Liver (tissue), 3 donors: ENCODE measurements at regions not wholly inside any gene's neighbourhood (a gene's known extent, or its start where the extent isn't known, plus 50 kb on each side); places are given as distances from the start of the nearest gene placed in this dataset.

ENCODE experiments used
- ATF3 ChIP-seq: IDR thresholded peaks from 2 replicates; pipeline ENCODE4 v1.6.1; 2016; ENCODE audit warnings: antibody characterized with exemption
- CTCF ChIP-seq: fragments of 150-350 bp; IDR thresholded peaks from 2 replicates; pipeline ENCODE4 v1.5.1; 2017; ENCODE audit warnings: improper control_type of control experiment, low read depth, low read length; ENCODE audit not compliant: missing input control
- GABPA ChIP-seq, 2 donors: IDR thresholded peaks in 1 of 2; conservative IDR thresholded peaks in 1 of 2; 2 replicates each; pipeline ENCODE4 v1.6.1; 2016; ENCODE audit warnings: antibody characterized with exemption in 2 of 2, mild to moderate bottlenecking in 1 of 2, moderate library complexity in 1 of 2
- HNF4A ChIP-seq, 2 donors: conservative IDR thresholded peaks; 2 replicates each; pipeline ENCODE4 v1.6.1; 2016; ENCODE audit warnings: antibody characterized with exemption in 2 of 2, mild to moderate bottlenecking in 2 of 2
- JUND ChIP-seq, 2 donors: IDR thresholded peaks; 2 replicates each; pipeline ENCODE4 v1.6.1; 2016; ENCODE audit warnings: antibody characterized with exemption in 2 of 2
- MAX ChIP-seq: IDR thresholded peaks from 2 replicates; pipeline ENCODE4 v1.6.1; 2016; ENCODE audit warnings: antibody characterized with exemption
- REST ChIP-seq: IDR thresholded peaks from 2 replicates; pipeline ENCODE4 v1.6.1; 2016; ENCODE audit warnings: antibody characterized with exemption, mild to moderate bottlenecking
- RXRA ChIP-seq, 2 donors: IDR thresholded peaks; 2 replicates each; pipeline ENCODE4 v1.6.1; 2017 to 2018; ENCODE audit warnings: antibody characterized with exemption in 2 of 2, mild to moderate bottlenecking in 1 of 2
- SP1 ChIP-seq: IDR thresholded peaks from 2 replicates; pipeline ENCODE4 v1.6.1; 2018; ENCODE audit warnings: antibody characterized with exemption, mild to moderate bottlenecking
- TAF1 ChIP-seq: conservative IDR thresholded peaks from 2 replicates; pipeline ENCODE4 v1.6.1; 2016; ENCODE audit warnings: antibody characterized with exemption, mild to moderate bottlenecking
- YY1 ChIP-seq: IDR thresholded peaks from 2 replicates; pipeline ENCODE4 v1.6.1; 2016; ENCODE audit warnings: antibody characterized with exemption, mild to moderate bottlenecking
- donor health status: healthy.
- donor health status: healthy.

- no peak for TF ChIP-seq CTCF
- TF ChIP-seq JUND (IDR thresholded peaks at IDR 0.05), result no peak
- no peak for TF ChIP-seq MAX
- TF ChIP-seq SP1, result no peak
- no peak for TF ChIP-seq TAF1
- TF ChIP-seq RXRA (IDR thresholded peaks at IDR 0.05), result no peak
- TF ChIP-seq HNF4A (conservative IDR thresholded peaks at IDR 0.05), result no peak
- no peak for TF ChIP-seq REST
- no peak for TF ChIP-seq GABPA (IDR thresholded peaks at IDR 0.05 in 1 of 2, conservative IDR thresholded peaks at IDR 0.05 in 1 of 2)
- no peak for TF ChIP-seq ATF3
- TF ChIP-seq YY1, result no peak
Observed at GRCh38 chr5:110007101-110007500, 317.4 kb downstream of the MAN2A1 start.
